ENCODE measurements at regions not wholly inside any gene's neighbourhood (a gene's known extent, or its start where the extent isn't known, plus 50 kb on each side); places are given as distances from the start of the nearest gene placed in this dataset.
"Not testable (repeated sequence)": the region's sequence is repeated elsewhere in the genome, so short reads cannot be mapped to it uniquely, and the experiment has no call there.

GRCh38 chr13:33358076-33358475 lies 72.5 kb upstream of the STARD13 start:
- not testable (repeated sequence) for H3K27ac Mint-ChIP-seq; H3K4me1 Mint-ChIP-seq; DNase-seq; H3K4me3 Mint-ChIP-seq; ATAC-seq; H3K36me3 Mint-ChIP-seq (ENCODE audit: low read depth); H3K9me3 ChIP-seq (ENCODE audit: control insufficient read depth, low read length, poor library complexity, severe bottlenecking)
- H3K27me3 Mint-ChIP-seq: peaks cover 36% of the 10 kb centered on the region

- Mint-ChIP-seq H3K4me3 (no peak overlapping the region), H3K27me3 (peaks cover 13% of the 10 kb centered on the region), H3K4me1 (peaks cover 4% of the 10 kb centered on the region), H3K27ac (no peak overlapping the region), H3K36me3 (ENCODE audit: low read depth) (no peaks in the 10 kb centered on the region)
- ATAC-seq: peak; percentile 51
- no peak for DNase-seq
- H3K9me3 ChIP-seq (ENCODE audit: control insufficient read depth, low read length, poor library complexity, severe bottlenecking): no peaks in the 10 kb centered on the region
These were observed 77.6 kb upstream of the STARD13 start for GRCh38 chr13:33362986-33363727.

- peaks cover 5% of the 10 kb centered on the region for H3K4me1 Mint-ChIP-seq
- DNase-seq: no peak
- H3K9me3 ChIP-seq (ENCODE audit: control insufficient read depth, low read length, poor library complexity, severe bottlenecking): no peaks in the 10 kb centered on the region
- no peak overlapping the region for H3K4me3 Mint-ChIP-seq
- no peak for ATAC-seq
- H3K27ac Mint-ChIP-seq: no peak overlapping the region
- H3K27me3 Mint-ChIP-seq: peaks cover 18% of the 10 kb centered on the region
- no peaks in the 10 kb centered on the region for H3K36me3 Mint-ChIP-seq (ENCODE audit: low read depth)
These were observed 78.6 kb upstream of the STARD13 start for GRCh38 chr13:33364192-33364591.

- DNase-seq (no peak), ATAC-seq (no peak)
- peaks cover 23% of the 10 kb centered on the region for H3K27me3 Mint-ChIP-seq
- H3K36me3 Mint-ChIP-seq (ENCODE audit: low read depth): no peaks in the 10 kb centered on the region
- no peak overlapping the region for H3K4me3 Mint-ChIP-seq
- no peak overlapping the region for H3K27ac Mint-ChIP-seq
- no peaks in the 10 kb centered on the region for H3K9me3 ChIP-seq (ENCODE audit: control insufficient read depth, low read length, poor library complexity, severe bottlenecking)
- H3K4me1 Mint-ChIP-seq: peaks cover 5% of the 10 kb centered on the region
These were observed 81.0 kb upstream of the STARD13 start for GRCh38 chr13:33366469-33367062.

GRCh38 chr13:33367171-33367895 lies 81.8 kb upstream of the STARD13 start:
- H3K36me3 Mint-ChIP-seq (ENCODE audit: low read depth): no peaks in the 10 kb centered on the region
- H3K27ac Mint-ChIP-seq: no peak overlapping the region
- H3K27me3 Mint-ChIP-seq: peaks cover 28% of the 10 kb centered on the region
- H3K9me3 ChIP-seq (ENCODE audit: control insufficient read depth, low read length, poor library complexity, severe bottlenecking): no peaks in the 10 kb centered on the region
- peaks cover 5% of the 10 kb centered on the region for H3K4me1 Mint-ChIP-seq
- DNase-seq (no peak), ATAC-seq (no peak)
- H3K4me3 Mint-ChIP-seq: no peak overlapping the region

GRCh38 chr13:33367926-33368325 lies 82.4 kb upstream of the STARD13 start:
- Mint-ChIP-seq H3K4me3 (no peak overlapping the region), H3K36me3 (ENCODE audit: low read depth) (no peaks in the 10 kb centered on the region), H3K4me1 (peaks cover 5% of the 10 kb centered on the region), H3K27me3 (peaks cover 28% of the 10 kb centered on the region), H3K27ac (no peak overlapping the region)
- ATAC-seq (peak; percentile 30), DNase-seq (no peak)
- no peaks in the 10 kb centered on the region for H3K9me3 ChIP-seq (ENCODE audit: control insufficient read depth, low read length, poor library complexity, severe bottlenecking)

- H3K9me3 ChIP-seq (ENCODE audit: control insufficient read depth, low read length, poor library complexity, severe bottlenecking): no peaks in the 10 kb centered on the region
- peaks cover 5% of the 10 kb centered on the region for H3K4me1 Mint-ChIP-seq
- no peak overlapping the region for H3K4me3 Mint-ChIP-seq
- H3K27me3 Mint-ChIP-seq: peaks cover 28% of the 10 kb centered on the region
- DNase-seq (no peak), ATAC-seq (no peak)
- H3K27ac Mint-ChIP-seq: no peak overlapping the region
- no peaks in the 10 kb centered on the region for H3K36me3 Mint-ChIP-seq (ENCODE audit: low read depth)
These were observed 83.5 kb upstream of the STARD13 start for GRCh38 chr13:33369073-33369472.

- Mint-ChIP-seq H3K4me1 (peaks cover 5% of the 10 kb centered on the region), H3K4me3 (no peak overlapping the region), H3K27me3 (peaks cover 27% of the 10 kb centered on the region), H3K36me3 (ENCODE audit: low read depth) (no peaks in the 10 kb centered on the region), H3K27ac (no peak overlapping the region)
- DNase-seq: no peak
- ATAC-seq: no peak
- H3K9me3 ChIP-seq (ENCODE audit: control insufficient read depth, low read length, poor library complexity, severe bottlenecking): no peaks in the 10 kb centered on the region
These were observed 86.8 kb upstream of the STARD13 start for GRCh38 chr13:33372251-33372919.

GRCh38 chr13:33373624-33374023 lies 88.1 kb upstream of the STARD13 start:
- ATAC-seq (no peak), DNase-seq (no peak)
- no peaks in the 10 kb centered on the region for H3K9me3 ChIP-seq (ENCODE audit: control insufficient read depth, low read length, poor library complexity, severe bottlenecking)
- Mint-ChIP-seq H3K27me3 (peaks cover 25% of the 10 kb centered on the region), H3K4me3 (no peak overlapping the region), H3K4me1 (no peaks in the 10 kb centered on the region), H3K36me3 (ENCODE audit: low read depth) (no peaks in the 10 kb centered on the region), H3K27ac (no peak overlapping the region)

GRCh38 chr13:33375421-33375820 lies 89.9 kb upstream of the STARD13 start:
- Mint-ChIP-seq H3K36me3 (ENCODE audit: low read depth) (no peaks in the 10 kb centered on the region), H3K4me3 (no peak overlapping the region), H3K27me3 (peaks cover 19% of the 10 kb centered on the region), H3K4me1 (no peaks in the 10 kb centered on the region), H3K27ac (no peak overlapping the region)
- DNase-seq: no peak
- no peaks in the 10 kb centered on the region for H3K9me3 ChIP-seq (ENCODE audit: control insufficient read depth, low read length, poor library complexity, severe bottlenecking)
- ATAC-seq: no peak

- Mint-ChIP-seq H3K27me3 (peaks cover 19% of the 10 kb centered on the region), H3K36me3 (ENCODE audit: low read depth) (no peaks in the 10 kb centered on the region), H3K27ac (no peak overlapping the region), H3K4me3 (no peak overlapping the region), H3K4me1 (no peaks in the 10 kb centered on the region)
- H3K9me3 ChIP-seq (ENCODE audit: control insufficient read depth, low read length, poor library complexity, severe bottlenecking): no peaks in the 10 kb centered on the region
- ATAC-seq (no peak), DNase-seq (no peak)
These were observed 90.7 kb upstream of the STARD13 start for GRCh38 chr13:33376212-33376611.

- no peaks in the 10 kb centered on the region for H3K36me3 Mint-ChIP-seq (ENCODE audit: low read depth)
- H3K9me3 ChIP-seq (ENCODE audit: control insufficient read depth, low read length, poor library complexity, severe bottlenecking): no peaks in the 10 kb centered on the region
- H3K27ac Mint-ChIP-seq: no peak overlapping the region
- H3K4me3 Mint-ChIP-seq: no peak overlapping the region
- DNase-seq: no peak
- no peaks in the 10 kb centered on the region for H3K4me1 Mint-ChIP-seq
- ATAC-seq: no peak
- H3K27me3 Mint-ChIP-seq: peaks cover 19% of the 10 kb centered on the region
These were observed 91.9 kb upstream of the STARD13 start for GRCh38 chr13:33377411-33377810.

- H3K27ac Mint-ChIP-seq: no peak overlapping the region
- no peak for DNase-seq
- H3K36me3 Mint-ChIP-seq (ENCODE audit: low read depth): no peaks in the 10 kb centered on the region
- H3K9me3 ChIP-seq (ENCODE audit: control insufficient read depth, low read length, poor library complexity, severe bottlenecking): no peaks in the 10 kb centered on the region
- H3K27me3 Mint-ChIP-seq: peaks cover 20% of the 10 kb centered on the region
- H3K4me3 Mint-ChIP-seq: no peak overlapping the region
- ATAC-seq: no peak
- H3K4me1 Mint-ChIP-seq: no peaks in the 10 kb centered on the region
These were observed 92.3 kb upstream of the STARD13 start for GRCh38 chr13:33377825-33378224.

Measured in T-helper 17 cell (primary cell).